B cell (primary cell): ENCODE measurements at regions not wholly inside any gene's neighbourhood (a gene's known extent, or its start where the extent isn't known, plus 50 kb on each side); places are given as distances from the start of the nearest gene placed in this dataset.

Experiments used
- ATAC-seq: fragments of 200-7000 bp; cut with Tn5 transposase; one replicate; pipeline ENCODE4 v1.10.0; 2021; ENCODE audit warnings: low read depth, mild to moderate bottlenecking, moderate number of reproducible peaks, moderate library complexity
- CTCF ChIA-PET: fragments of 350-600 bp; sonication (Branson Sonifier 250); formaldehyde crosslinking; loops from one replicate; lab custom pipeline; 2021; ENCODE audit warnings: antibody characterized with exemption, inconsistent platforms; lab: Charles Lee
- POLR2A ChIA-PET: fragments of 350-600 bp; sonication (Branson Sonifier 250); formaldehyde crosslinking; loops from one replicate; lab custom pipeline; 2021; ENCODE audit warnings: antibody characterized with exemption; lab: Charles Lee
- DNase-seq: peaks from one replicate; pipeline ENCODE4 v3.0.0; 2013
- H2AFZ ChIP-seq: 2 replicates; pipeline ENCODE4 v1.6.1; 2012; ENCODE audit warnings: mild to moderate bottlenecking, low read depth, low read length; ENCODE audit not compliant: insufficient read depth, poor library complexity, severe bottlenecking
- H3K27ac ChIP-seq, 2 donors: 1 replicate in 1 of 2; 2 replicates in 1 of 2; pipeline ENCODE4 v1.5.1; 2012 to 2013; ENCODE audit warnings: low read length in 2 of 2, mild to moderate bottlenecking in 2 of 2, moderate library complexity in 1 of 2
- H3K27me3 ChIP-seq, 4 experiments: fragments of 200-600 bp in 1 of 4; sonication (generic) in 1 of 4; replicated peaks in 1 of 4; 1 replicate in 2 of 4; 2 replicates in 2 of 4; pipeline versions ENCODE4 v1.6.1 to v1.7.0; 2013 to 2016; ENCODE audit warnings: low read length in 3 of 4, mild to moderate bottlenecking in 2 of 4, mixed read lengths in 1 of 4, moderate library complexity in 1 of 4; ENCODE audit not compliant: insufficient read depth in 4 of 4, control insufficient read depth in 3 of 4; ENCODE audit errors: control extremely low read depth in 1 of 4
- H3K36me3 ChIP-seq, 2 experiments: replicated peaks in 1 of 2; 1 replicate in 1 of 2; 2 replicates in 1 of 2; pipeline versions ENCODE4 v1.6.1 to v1.7.1; 2013; ENCODE audit warnings: low read length in 1 of 2; ENCODE audit not compliant: insufficient read depth in 2 of 2, control insufficient read depth in 1 of 2; ENCODE audit errors: control extremely low read depth in 1 of 2, extremely low read depth in 1 of 2
- H3K4me1 ChIP-seq, 2 donors: fragments of 200-600 bp in 1 of 2; sonication (generic) in 1 of 2; 1 replicate in 1 of 2; 2 replicates in 1 of 2; pipeline versions ENCODE4 v1.5.1 to v1.6.1; 2013 to 2017; ENCODE audit warnings: low read length in 2 of 2; ENCODE audit not compliant: control insufficient read depth in 2 of 2, insufficient read depth in 2 of 2
- H3K4me2 ChIP-seq: replicated peaks from 2 replicates; pipeline ENCODE3; 2012; ENCODE audit warnings: mild to moderate bottlenecking, low read depth, low read length; ENCODE audit not compliant: poor library complexity, severe bottlenecking
- H3K4me3 ChIP-seq, 5 experiments: fragments of 200-600 bp in 1 of 5; sonication (generic) in 1 of 5; 1 replicate in 3 of 5; 2 replicates in 2 of 5; pipeline versions ENCODE4 v1.5.1 to v1.7.0; 2011 to 2016; ENCODE audit warnings: low read length in 4 of 5, mild to moderate bottlenecking in 4 of 5, low read depth in 2 of 5, control low read depth in 1 of 5, moderate library complexity in 1 of 5; ENCODE audit not compliant: insufficient read depth in 1 of 5; ENCODE audit errors: control extremely low read depth in 1 of 5, extremely low read depth in 1 of 5
- H3K79me2 ChIP-seq: fragments of 200-600 bp; sonication (generic); one replicate; pipeline ENCODE4 v1.6.0; 2016; ENCODE audit warnings: low read length; ENCODE audit not compliant: control insufficient read depth, insufficient read depth
- H3K9ac ChIP-seq: fragments of 200-600 bp; sonication (generic); 2 replicates; pipeline ENCODE4 v1.6.1; 2017; ENCODE audit warnings: mild to moderate bottlenecking, low read length, moderate library complexity
- H3K9me3 ChIP-seq, 3 donors: one replicate each; pipeline versions ENCODE4 v1.6.1 to v1.7.1; 2013; ENCODE audit warnings: low read length in 2 of 3; ENCODE audit not compliant: control insufficient read depth in 2 of 3, insufficient read depth in 1 of 3; ENCODE audit errors: control extremely low read depth in 1 of 3
- H4K20me1 ChIP-seq: 2 replicates; pipeline ENCODE4 v1.6.0; 2012; ENCODE audit warnings: mild to moderate bottlenecking, low read length; ENCODE audit not compliant: insufficient read depth, control insufficient read depth, poor library complexity, severe bottlenecking
- H3K27ac Mint-ChIP-seq: one replicate; pipeline ENCODE4 v1.8.0; 2021; ENCODE audit warnings: mixed read lengths
- H3K27me3 Mint-ChIP-seq: one replicate; pipeline ENCODE4 v1.8.0; 2021; ENCODE audit warnings: mixed read lengths
- H3K4me1 Mint-ChIP-seq: one replicate; pipeline ENCODE4 v1.8.0; 2021; ENCODE audit warnings: mixed read lengths
- H3K4me3 Mint-ChIP-seq: one replicate; pipeline ENCODE4 v1.8.0; 2021; ENCODE audit warnings: mixed read lengths
- H3K9me3 Mint-ChIP-seq: one replicate; pipeline ENCODE4 v1.8.0; 2022; ENCODE audit warnings: mixed read lengths; ENCODE audit not compliant: insufficient read depth
- CTCF ChIP-seq: fragments of 200-600 bp; IDR thresholded peaks from one replicate; pipeline ENCODE4 v1.8.0; 2022; ENCODE audit warnings: antibody characterized with exemption, mild to moderate bottlenecking
- EZH2 ChIP-seq: IDR thresholded peaks from 2 replicates; pipeline ENCODE4 v1.6.1; 2012; ENCODE audit warnings: borderline replicate concordance, low read depth, mild to moderate bottlenecking, moderate library complexity, low read length; ENCODE audit not compliant: insufficient read depth, poor library complexity, severe bottlenecking
- WGBS: methylation state at CpG from one replicate; pipeline ENCODE4 v1.1.5; 2013; ENCODE audit warnings: missing lambda C conversion rate; ENCODE audit not compliant: insufficient coverage; 5-methylcytosine and 5-hydroxymethylcytosine counted together
- intact Hi-C: fragments of 100-400 bp; cut with micrococcal nuclease; formaldehyde crosslinking; loops from one replicate; pipeline ENCODE4 v1.10.0; 2022

- DNase-seq (no peak), ATAC-seq (no peak)
- Histone ChIP-seq H3K4me2 (no peak overlapping the region), H4K20me1 (no peaks in the 10 kb centered on the region), H3K4me3 (no peak overlapping the region), H3K9me3 (no peaks in the 10 kb centered on the region), H3K9ac (no peak overlapping the region), H3K79me2 (no peaks in the 10 kb centered on the region), H3K36me3 (no peaks in the 10 kb centered on the region), H2AFZ (no peak overlapping the region), H3K27me3 (no peaks in the 10 kb centered on the region), H3K4me1 (no peaks in the 10 kb centered on the region), H3K27ac (no peak overlapping the region)
- 100% methylated on average over 1 of the region's 3 CpGs for WGBS
- H3K9me3 Mint-ChIP-seq = no peaks in the 10 kb centered on the region
- no peak overlapping the region for H3K27ac Mint-ChIP-seq
- H3K27me3 Mint-ChIP-seq = no peaks in the 10 kb centered on the region
- no peaks in the 10 kb centered on the region for H3K4me1 Mint-ChIP-seq
- POLR2A ChIA-PET = no interaction called here
- no peak overlapping the region for H3K4me3 Mint-ChIP-seq
- CTCF ChIA-PET = no interaction called here
- intact Hi-C loops = no loop called here
- no peak for TF ChIP-seq EZH2
- no peak for TF ChIP-seq CTCF
Measured at GRCh38 chr5:156240414-156240813, 86.5 kb upstream of the SGCD start.

GRCh38 chr5:156241266-156241665, 85.7 kb upstream of the SGCD start:
- no peaks in the 10 kb centered on the region for H3K27me3 ChIP-seq
- H3K9me3 ChIP-seq = no peaks in the 10 kb centered on the region
- no peak overlapping the region for H2AFZ ChIP-seq
- no peaks in the 10 kb centered on the region for H3K4me1 Mint-ChIP-seq
- no peak overlapping the region for H3K9ac ChIP-seq
- H3K27ac Mint-ChIP-seq = no peak overlapping the region
- no peaks in the 10 kb centered on the region for H3K4me1 ChIP-seq
- H3K79me2 ChIP-seq = no peaks in the 10 kb centered on the region
- no peak overlapping the region for H3K4me3 ChIP-seq
- ChIA-PET CTCF (no interaction called here), POLR2A (no interaction called here)
- no peaks in the 10 kb centered on the region for H4K20me1 ChIP-seq
- ATAC-seq (no peak), DNase-seq (no peak)
- H3K9me3 Mint-ChIP-seq = no peaks in the 10 kb centered on the region
- no peak overlapping the region for H3K4me3 Mint-ChIP-seq
- no peaks in the 10 kb centered on the region for H3K36me3 ChIP-seq
- no peak overlapping the region for H3K4me2 ChIP-seq
- no peak for TF ChIP-seq CTCF
- no peak for TF ChIP-seq EZH2
- intact Hi-C loops = no loop called here
- H3K27me3 Mint-ChIP-seq = no peaks in the 10 kb centered on the region
- no peak overlapping the region for H3K27ac ChIP-seq
